HPDE6-E6E7 (cell line): ENCODE measurements at regions not wholly inside any gene's neighbourhood (a gene's known extent, or its start where the extent isn't known, plus 50 kb on each side); places are given as distances from the start of the nearest gene placed in this dataset.

Experiments used
- DNase-seq: peaks from one replicate; pipeline ENCODE4 v3.0.0; 2011; ENCODE audit warnings: missing footprints; ENCODE audit errors: extremely low spot score

DNA sequence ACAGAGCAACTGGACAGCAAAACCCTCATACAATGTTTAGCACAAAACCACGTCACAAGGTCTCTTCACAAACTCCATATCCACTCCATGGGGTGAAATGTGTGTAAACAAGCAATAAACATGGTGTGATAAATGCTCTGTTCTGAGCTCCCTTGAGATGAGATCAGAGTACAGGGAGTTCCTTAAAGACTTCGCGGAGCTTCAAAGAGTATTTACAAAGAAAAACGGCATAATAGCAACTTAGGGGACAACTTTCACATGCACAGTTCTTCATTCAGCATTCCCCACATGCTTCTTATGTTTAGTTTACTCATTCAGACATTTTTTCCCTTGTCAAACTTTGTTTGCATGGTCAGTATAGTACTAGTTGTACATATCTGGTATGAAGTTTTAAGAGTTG is 52.5 kb upstream of the SUCLG2 start:
- DNase-seq = no peak

DNA sequence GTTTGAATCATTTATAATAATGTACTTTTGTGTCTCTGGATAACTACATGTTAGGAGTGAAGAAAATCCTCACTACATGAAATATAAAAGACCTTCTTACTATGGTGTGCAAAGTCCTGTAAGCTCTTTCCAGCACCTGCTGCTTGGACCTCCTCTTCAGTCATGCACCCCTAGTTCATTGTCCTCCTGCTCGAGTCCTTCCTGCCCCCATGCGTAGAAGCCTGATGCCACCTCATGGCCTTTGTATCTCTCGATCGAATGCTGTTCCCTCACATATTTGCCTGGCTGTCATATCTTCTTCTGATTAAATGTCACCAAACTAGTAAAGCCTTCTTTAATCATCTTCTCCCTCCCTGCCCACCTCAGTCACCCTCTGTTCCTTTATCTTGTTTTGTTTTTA is 49.9 kb upstream of the SUCLG2 start:
- DNase-seq = no peak
